ENCODE measurements at regions not wholly inside any gene's neighbourhood (a gene's known extent, or its start where the extent isn't known, plus 50 kb on each side); places are given as distances from the start of the nearest gene placed in this dataset.

DNA sequence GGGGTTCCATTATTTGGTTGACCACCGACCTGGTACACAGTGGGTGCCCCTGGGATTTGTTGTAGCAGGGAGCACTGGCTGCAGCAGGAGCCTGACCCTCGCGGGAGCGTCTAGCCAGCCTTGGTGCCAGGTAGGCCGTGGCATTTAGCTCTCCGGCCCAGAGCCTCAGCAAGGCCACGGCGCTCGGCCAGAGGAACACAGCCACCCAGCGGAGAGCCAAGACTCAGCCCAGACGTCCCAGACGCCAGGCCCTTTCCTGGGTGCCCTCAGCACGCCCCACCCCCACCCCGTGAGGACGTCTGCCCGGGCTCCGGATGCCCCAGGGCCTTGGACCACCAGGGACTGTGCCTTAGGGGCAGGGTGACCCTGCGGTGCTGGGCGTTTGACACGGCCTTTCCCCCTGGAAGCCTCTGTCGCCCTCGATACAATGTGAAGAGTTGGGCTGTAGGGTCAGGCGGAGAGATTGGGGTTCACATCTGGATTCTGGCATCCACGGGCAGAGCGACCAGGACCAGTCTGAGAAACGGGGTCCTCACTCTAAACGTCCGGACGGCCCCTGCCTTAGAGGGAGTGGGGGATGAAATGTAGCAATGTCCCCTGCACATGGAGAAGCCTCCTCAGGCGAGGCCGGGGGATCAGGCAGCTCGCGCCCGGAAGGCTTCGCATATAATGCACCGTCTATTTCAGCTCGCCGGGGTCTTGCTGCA, 99.2 kb upstream of the FGF3 start:
- no peak overlapping the region for H3K9ac ChIP-seq (ENCODE audit: low read length)
- no peaks in the 10 kb centered on the region for H3K36me3 ChIP-seq (ENCODE audit: control insufficient read depth, insufficient read depth, low read length)
- H3K27ac ChIP-seq (ENCODE audit: low read depth, low read length): no peak overlapping the region
- H3K4me1 ChIP-seq (ENCODE audit: control insufficient read depth, insufficient read depth, low read length): peaks cover 4% of the 10 kb centered on the region
- no peak overlapping the region for H3K4me3 ChIP-seq (ENCODE audit: low read length)
- H3K27me3 ChIP-seq (ENCODE audit: control insufficient read depth, insufficient read depth, low read length): peaks cover 9% of the 10 kb centered on the region

DNA sequence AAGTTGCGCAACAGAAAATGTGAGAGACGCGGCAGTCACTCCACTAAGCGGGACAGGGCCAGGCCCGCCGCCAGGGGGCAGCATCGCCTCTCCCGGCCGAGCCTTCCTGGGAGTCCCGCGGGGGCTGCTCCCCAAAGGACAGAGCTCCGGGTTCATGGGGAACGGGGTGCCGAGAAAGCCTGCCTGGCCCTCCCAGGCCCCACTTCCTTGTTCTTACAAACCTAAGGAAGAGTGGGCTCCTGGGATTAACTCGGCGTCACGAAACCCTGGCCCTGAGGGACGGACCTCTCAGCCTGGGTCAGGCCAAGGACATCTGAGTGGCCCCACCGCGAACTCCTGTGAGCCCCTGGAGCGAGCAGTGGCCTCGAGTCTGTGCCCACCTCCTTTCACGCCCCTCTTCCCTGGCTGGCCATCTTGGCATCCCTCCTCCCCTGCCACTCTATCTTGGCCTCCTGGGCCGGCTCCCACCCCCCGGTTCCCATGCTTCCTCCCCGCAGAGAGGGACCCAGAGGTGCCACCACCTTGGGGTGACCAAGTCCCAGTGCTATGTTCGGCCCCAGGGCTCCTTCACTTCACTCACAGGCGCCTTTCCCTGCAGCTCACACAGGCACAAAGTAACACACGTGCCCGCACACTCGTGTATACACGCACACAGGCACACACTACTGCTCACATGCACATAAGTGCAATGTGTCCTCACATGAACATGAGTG, 99.9 kb upstream of the FGF3 start:
- Histone ChIP-seq H3K36me3 (ENCODE audit: control insufficient read depth, insufficient read depth, low read length) (no peaks in the 10 kb centered on the region), H3K4me3 (ENCODE audit: low read length) (no peak overlapping the region), H3K9ac (ENCODE audit: low read length) (no peak overlapping the region), H3K27me3 (ENCODE audit: control insufficient read depth, insufficient read depth, low read length) (peaks cover 12% of the 10 kb centered on the region), H3K27ac (ENCODE audit: low read depth, low read length) (no peak overlapping the region), H3K4me1 (ENCODE audit: control insufficient read depth, insufficient read depth, low read length) (peaks cover 4% of the 10 kb centered on the region)

DNA sequence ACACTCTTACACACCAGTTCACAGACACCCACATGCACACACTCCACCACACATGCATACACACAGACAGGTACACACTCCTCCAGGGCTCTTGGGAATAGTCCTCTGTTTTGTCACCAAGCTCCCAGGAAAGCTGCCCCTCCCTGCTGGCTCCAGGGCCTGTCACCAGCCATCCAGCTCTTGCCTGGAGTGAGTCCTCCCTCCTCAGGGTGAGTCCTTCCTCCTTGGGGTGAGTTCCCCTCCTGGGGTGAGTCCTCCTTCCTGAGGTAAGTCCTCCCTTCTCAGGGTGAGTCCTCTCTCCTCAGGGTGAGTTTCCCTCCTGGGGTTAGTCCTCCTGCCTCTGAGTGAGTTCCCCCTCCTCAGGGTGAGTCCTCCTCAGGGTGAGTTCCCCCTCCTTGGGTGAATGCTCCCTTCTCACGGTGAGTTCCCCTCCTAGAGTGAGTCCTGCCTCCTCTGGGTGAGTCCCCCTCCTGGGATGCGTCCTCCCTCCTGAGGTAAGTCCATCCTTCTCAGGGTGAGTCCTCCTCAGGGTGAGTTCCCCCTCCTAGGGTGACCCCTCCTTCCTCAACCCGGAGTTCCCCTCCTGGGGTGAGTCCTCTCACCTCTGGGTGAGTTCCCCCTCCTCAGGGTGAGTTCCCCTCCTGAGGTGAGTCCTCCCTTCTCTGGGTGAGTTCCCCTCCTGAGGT, 100.6 kb upstream of the FGF3 start:
- H3K27me3 ChIP-seq (ENCODE audit: control insufficient read depth, insufficient read depth, low read length): peaks cover 16% of the 10 kb centered on the region
- H3K9ac ChIP-seq (ENCODE audit: low read length): no peak overlapping the region
- H3K27ac ChIP-seq (ENCODE audit: low read depth, low read length): no peak overlapping the region
- no peaks in the 10 kb centered on the region for H3K36me3 ChIP-seq (ENCODE audit: control insufficient read depth, insufficient read depth, low read length)
- no peak overlapping the region for H3K4me3 ChIP-seq (ENCODE audit: low read length)
- H3K4me1 ChIP-seq (ENCODE audit: control insufficient read depth, insufficient read depth, low read length): peaks cover 4% of the 10 kb centered on the region

DNA sequence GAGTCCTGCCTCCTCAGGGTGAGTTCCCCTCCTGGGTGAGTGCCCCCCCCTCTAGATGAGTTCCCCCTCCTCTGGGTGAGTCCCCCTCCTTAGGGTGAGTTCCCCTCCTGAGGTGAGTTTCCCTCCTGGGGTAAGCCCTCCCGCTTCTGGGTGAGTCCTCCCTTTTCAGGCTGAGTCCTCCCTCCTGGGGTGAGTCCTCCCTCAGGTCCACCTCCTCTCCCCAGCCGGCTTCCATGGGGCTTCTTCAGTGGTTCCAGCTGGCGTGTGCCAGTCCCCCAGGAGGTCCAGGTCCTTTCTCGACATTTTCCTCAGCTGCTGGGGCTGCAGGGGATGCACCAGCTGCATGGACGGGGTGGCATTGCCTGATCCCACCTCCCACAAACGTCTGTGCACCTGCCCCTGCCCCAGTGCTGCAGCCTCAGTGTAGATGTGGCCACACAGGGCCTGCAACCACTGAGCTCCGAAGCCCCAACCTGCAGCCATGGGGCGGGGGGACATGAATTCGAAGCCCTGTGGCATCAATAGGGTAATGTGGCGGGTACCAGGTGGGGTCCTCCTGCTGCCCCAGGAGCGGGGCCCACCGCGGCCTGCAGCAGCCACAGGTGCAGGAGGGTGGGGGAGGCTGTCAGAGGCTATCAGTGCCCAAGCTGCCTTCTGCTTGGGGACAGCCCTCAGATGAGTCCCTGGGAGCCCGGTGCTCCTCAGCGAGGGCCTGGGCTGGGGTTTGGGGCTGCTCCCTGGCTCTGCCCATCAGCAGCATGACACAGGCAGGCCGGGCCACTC, 101.3 kb upstream of the FGF3 start:
- peaks cover under 1% of the 10 kb centered on the region for H3K4me1 ChIP-seq (ENCODE audit: control insufficient read depth, insufficient read depth, low read length)
- no peak overlapping the region for H3K4me3 ChIP-seq (ENCODE audit: low read length)
- H3K27me3 ChIP-seq (ENCODE audit: control insufficient read depth, insufficient read depth, low read length): peaks cover 16% of the 10 kb centered on the region
- H3K27ac ChIP-seq (ENCODE audit: low read depth, low read length): no peak overlapping the region
- H3K9ac ChIP-seq (ENCODE audit: low read length): no peak overlapping the region
- no peaks in the 10 kb centered on the region for H3K36me3 ChIP-seq (ENCODE audit: control insufficient read depth, insufficient read depth, low read length)

DNA sequence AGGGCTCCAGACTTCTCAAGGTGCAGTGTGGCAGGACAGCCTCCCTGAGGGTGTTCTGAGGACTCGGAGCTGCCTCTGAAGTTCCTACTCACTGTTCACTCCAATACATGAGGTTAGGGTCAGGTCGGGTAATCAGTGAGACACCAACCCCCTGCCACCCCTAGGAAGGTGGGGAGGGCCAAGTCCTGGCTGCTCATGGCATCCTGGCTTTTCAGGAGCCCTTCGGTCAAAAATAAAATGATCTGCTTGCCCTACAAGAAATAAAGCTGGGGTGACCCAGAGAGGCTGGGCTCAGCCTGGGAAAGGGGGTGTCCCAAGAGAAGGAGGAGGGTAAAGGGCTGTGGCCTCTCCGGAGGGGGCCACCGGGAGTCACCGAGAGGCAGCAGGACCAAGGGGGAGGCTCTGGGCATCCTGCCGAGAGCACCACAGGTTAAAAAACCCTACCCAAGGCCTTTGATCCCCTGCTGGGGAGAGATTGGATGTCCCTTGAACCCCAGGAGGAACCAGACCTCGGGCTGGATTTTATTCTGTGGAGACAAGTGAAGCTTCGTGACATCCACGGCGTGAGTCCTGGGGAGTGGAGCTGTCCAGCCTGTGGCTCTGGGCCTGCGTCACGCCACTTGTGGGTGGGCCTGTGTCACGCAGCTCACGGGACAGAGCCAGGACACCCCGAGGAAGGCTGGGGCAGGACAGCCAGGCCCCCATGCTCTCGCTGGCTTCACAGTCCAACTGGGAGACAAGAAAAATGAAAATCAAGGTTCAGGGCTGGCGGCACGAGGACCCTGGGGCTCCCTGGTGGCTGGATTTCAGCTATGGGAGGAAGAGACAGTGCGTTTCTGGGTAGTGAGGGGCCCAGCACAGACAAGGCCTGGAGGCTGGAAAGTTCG, 102.2 kb upstream of the FGF3 start:
- no peaks in the 10 kb centered on the region for H3K36me3 ChIP-seq (ENCODE audit: control insufficient read depth, insufficient read depth, low read length)
- peaks cover 13% of the 10 kb centered on the region for H3K27me3 ChIP-seq (ENCODE audit: control insufficient read depth, insufficient read depth, low read length)
- H3K9ac ChIP-seq (ENCODE audit: low read length): no peak overlapping the region
- no peak overlapping the region for H3K4me3 ChIP-seq (ENCODE audit: low read length)
- H3K4me1 ChIP-seq (ENCODE audit: control insufficient read depth, insufficient read depth, low read length): no peaks in the 10 kb centered on the region
- no peak overlapping the region for H3K27ac ChIP-seq (ENCODE audit: low read depth, low read length)

DNA sequence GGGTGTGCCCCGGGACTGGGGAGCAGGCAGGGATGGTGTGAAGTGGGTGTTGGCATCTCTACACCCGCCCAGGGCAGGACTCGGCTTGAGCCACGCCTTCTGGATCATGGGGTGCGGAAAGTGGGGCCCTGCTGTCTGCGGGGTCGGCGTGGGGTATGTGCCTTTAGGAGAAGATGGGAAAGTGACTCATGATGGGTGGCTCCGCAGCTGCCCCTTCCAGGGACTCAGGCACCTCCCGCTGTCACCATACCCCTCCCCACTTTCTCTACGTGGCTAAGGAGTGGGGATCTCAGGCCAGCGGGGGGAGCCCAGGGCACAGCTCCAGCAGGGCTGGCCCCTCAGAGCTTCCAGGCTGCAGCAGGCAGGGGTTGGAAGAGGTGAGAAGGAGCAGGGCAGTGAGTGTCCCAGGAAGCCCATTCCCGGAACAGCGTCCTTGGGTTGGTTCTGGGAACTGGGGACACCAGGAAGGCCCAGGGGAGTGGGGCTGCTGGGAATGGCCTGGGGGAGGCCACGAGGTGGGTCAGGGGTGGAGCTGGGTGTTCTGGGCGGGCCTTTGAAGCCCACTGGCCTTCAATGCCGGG, 102.9 kb upstream of the FGF3 start:
- Histone ChIP-seq H3K36me3 (ENCODE audit: control insufficient read depth, insufficient read depth, low read length) (no peaks in the 10 kb centered on the region), H3K27ac (ENCODE audit: low read depth, low read length) (no peak overlapping the region), H3K4me3 (ENCODE audit: low read length) (no peak overlapping the region), H3K4me1 (ENCODE audit: control insufficient read depth, insufficient read depth, low read length) (no peaks in the 10 kb centered on the region), H3K9ac (ENCODE audit: low read length) (no peak overlapping the region), H3K27me3 (ENCODE audit: control insufficient read depth, insufficient read depth, low read length) (peaks cover 13% of the 10 kb centered on the region)

DNA sequence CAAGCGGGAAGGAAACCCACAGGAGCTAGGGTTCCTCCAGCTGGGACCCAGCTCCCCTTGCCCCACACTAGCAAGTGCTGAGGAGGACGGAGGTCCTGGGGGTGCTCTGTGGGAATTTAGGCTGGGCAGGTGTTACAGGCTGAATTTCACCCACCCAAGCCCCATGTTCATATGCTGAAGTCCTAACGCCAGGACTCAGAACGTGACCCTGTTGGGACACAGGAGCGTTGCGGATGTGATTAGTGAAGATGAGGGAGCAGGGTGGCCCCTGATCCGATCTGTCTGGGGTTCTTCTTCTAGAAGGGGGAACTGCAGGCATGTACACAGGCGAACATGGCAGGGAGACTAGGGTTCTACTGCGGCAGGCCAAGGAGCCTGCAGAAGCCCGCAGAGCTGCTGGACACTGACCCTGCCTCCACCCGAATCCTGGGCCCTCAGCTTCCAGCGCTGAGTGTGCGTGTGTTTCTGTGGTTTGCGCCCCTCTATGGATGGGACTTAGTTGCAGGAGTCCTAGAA, 103.4 kb upstream of the FGF3 start:
- peaks cover 13% of the 10 kb centered on the region for H3K27me3 ChIP-seq (ENCODE audit: control insufficient read depth, insufficient read depth, low read length)
- H3K4me1 ChIP-seq (ENCODE audit: control insufficient read depth, insufficient read depth, low read length): no peaks in the 10 kb centered on the region
- no peak overlapping the region for H3K4me3 ChIP-seq (ENCODE audit: low read length)
- H3K36me3 ChIP-seq (ENCODE audit: control insufficient read depth, insufficient read depth, low read length): no peaks in the 10 kb centered on the region
- H3K9ac ChIP-seq (ENCODE audit: low read length): no peak overlapping the region
- H3K27ac ChIP-seq (ENCODE audit: low read depth, low read length): no peak overlapping the region

DNA sequence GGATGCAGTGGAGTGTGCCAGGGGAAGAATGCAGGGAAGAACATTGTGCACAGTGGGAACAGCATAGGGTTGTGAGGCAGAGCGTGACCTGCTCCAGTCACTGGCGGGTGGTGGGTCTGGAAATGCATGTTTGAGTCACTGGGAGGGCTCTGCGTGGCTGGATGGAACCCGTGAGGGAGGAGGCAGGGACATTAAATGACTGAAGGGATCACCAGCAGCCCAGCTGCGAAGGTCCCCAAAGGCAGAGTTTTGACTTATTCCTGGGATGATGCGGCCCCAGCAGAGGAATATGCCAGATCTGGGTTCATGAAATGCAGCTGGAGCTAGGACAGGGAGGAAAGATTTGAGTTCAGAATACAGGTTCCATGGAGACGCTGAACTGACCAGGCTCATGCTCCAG, 104.0 kb upstream of the FGF3 start:
- peaks cover 16% of the 10 kb centered on the region for H3K27me3 ChIP-seq (ENCODE audit: control insufficient read depth, insufficient read depth, low read length)
- no peaks in the 10 kb centered on the region for H3K4me1 ChIP-seq (ENCODE audit: control insufficient read depth, insufficient read depth, low read length)
- no peak overlapping the region for H3K4me3 ChIP-seq (ENCODE audit: low read length)
- no peak overlapping the region for H3K9ac ChIP-seq (ENCODE audit: low read length)
- H3K27ac ChIP-seq (ENCODE audit: low read depth, low read length): no peak overlapping the region
- H3K36me3 ChIP-seq (ENCODE audit: control insufficient read depth, insufficient read depth, low read length): no peaks in the 10 kb centered on the region

DNA sequence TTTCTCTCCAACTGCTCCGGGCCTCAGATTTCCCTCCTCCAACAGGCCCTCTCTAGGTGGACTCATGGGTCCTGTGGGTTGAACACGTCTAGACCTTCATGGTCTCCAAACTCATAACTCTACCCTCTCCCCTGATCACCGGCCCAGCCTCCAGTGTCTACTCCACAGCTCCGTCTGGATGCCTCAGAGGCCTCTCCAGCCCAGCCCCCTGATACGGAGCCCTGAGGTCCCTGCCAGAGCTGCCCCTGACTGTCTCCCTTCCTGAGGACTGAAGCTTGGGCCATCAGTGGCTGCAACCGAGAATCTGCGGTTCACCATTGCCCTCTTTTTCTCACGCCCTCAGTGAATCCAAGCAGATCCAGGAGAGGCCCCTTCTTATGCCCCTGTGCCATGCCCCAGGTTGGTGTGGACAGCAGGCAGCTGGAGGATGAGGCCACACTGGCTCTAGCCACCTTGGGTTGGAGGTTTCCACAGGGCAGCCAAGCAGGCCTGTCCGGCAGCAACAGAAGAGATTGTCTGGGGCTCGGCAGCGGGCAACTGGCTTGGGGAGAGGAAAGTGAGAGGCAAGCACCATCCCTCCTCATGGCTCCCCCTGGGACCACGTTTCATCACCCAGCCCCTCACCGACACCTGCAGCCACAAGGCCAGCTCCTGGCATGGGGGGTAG, 104.6 kb upstream of the FGF3 start:
- peaks cover 11% of the 10 kb centered on the region for H3K27me3 ChIP-seq (ENCODE audit: control insufficient read depth, insufficient read depth, low read length)
- no peak overlapping the region for H3K27ac ChIP-seq (ENCODE audit: low read depth, low read length)

DNA sequence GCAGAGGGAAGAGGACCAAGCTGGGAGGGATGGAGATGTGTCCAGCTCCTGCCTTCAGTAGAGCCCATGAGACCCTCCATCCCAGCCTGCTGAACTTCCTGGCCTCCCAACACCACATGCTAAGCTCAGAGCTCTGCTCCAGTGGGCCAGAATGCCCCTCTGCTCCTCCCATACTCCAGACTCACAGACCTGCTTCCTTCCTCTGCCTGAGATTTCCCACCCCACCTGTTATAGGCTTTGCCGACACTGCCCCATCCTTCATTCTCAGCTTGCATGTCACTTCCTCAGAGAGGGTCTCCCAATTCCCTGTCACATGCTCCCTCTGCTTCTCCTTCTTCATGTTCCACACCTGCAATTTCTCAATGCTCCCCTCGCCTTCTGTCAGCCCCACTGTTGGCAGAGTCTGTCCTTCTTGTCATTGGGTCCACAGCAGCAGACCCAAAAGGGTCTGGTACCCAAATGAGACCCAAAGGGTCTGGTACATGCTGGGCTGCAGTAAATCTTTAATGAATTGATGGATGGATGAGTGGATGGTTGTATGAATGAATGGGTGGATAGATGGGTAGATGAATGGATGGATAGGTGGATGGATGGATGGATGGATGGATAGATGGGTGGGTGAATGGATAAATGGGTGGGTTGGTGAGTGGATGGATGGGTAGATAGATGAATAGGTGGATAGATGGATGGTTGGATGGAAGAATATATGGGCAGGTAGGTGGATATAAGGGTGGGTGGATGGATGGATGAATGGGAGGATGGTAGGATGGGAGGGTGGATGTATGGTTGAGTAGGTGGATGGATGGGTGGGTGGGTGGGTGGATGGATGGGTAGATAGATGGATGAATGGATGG, 105.3 kb upstream of the FGF3 start:
- Histone ChIP-seq H3K9ac (ENCODE audit: low read length) (no peak overlapping the region), H3K27me3 (ENCODE audit: control insufficient read depth, insufficient read depth, low read length) (peaks cover 13% of the 10 kb centered on the region), H3K36me3 (ENCODE audit: control insufficient read depth, insufficient read depth, low read length) (no peaks in the 10 kb centered on the region), H3K4me1 (ENCODE audit: control insufficient read depth, insufficient read depth, low read length) (no peaks in the 10 kb centered on the region), H3K27ac (ENCODE audit: low read depth, low read length) (no peak overlapping the region), H3K4me3 (ENCODE audit: low read length) (no peak overlapping the region)

More for the DNA sequence above, 104.6 kb upstream of the FGF3 start:
- Histone ChIP-seq H3K4me1 (ENCODE audit: control insufficient read depth, insufficient read depth, low read length) (no peaks in the 10 kb centered on the region), H3K4me3 (ENCODE audit: low read length) (no peak overlapping the region), H3K9ac (ENCODE audit: low read length) (no peak overlapping the region), H3K36me3 (ENCODE audit: control insufficient read depth, insufficient read depth, low read length) (no peaks in the 10 kb centered on the region)

Measured in rectal smooth muscle tissue (tissue), 1 donor.